ENCODE measurements at regions not wholly inside any gene's neighbourhood (a gene's known extent, or its start where the extent isn't known, plus 50 kb on each side); places are given as distances from the start of the nearest gene placed in this dataset.

DNA sequence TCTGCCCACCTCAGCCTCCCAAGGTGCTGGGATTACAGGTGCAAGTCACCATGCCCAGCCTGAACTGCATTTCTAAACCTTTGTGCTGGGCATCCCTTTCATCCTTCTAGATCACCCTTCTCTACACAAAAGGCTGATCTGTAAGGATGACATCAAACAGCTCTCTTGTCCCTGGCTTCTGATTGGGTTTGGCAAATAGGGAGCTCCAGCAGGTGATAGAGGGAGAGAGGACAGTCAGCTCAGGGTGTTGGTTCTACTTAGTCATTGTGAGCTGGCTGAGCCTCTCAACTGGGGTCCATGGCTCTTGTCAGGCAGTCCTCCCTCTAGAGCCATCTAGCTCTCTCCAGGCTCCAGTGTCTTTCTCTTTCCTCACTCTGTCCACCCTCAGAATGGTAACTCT, 237.6 kb upstream of the JARID2 start:
- TF ChIP-seq EED (IDR thresholded peaks at IDR 0.05; ENCODE audit: low read depth): no peak
- TF ChIP-seq EZH2 (IDR thresholded peaks at IDR 0.05; ENCODE audit: borderline replicate concordance, control insufficient read depth, low read depth, low read length): no peak
- TF ChIP-seq EP300 (IDR thresholded peaks at IDR 0.05; ENCODE audit: borderline replicate concordance in 1 of 2, control insufficient read depth in 1 of 2, low read depth in 2 of 2, low read length in 2 of 2): no peak
- no peak for TF ChIP-seq YY1 (IDR thresholded peaks at IDR 0.05; ENCODE audit: low read depth, low read length)
- TF ChIP-seq, protein P1, sequence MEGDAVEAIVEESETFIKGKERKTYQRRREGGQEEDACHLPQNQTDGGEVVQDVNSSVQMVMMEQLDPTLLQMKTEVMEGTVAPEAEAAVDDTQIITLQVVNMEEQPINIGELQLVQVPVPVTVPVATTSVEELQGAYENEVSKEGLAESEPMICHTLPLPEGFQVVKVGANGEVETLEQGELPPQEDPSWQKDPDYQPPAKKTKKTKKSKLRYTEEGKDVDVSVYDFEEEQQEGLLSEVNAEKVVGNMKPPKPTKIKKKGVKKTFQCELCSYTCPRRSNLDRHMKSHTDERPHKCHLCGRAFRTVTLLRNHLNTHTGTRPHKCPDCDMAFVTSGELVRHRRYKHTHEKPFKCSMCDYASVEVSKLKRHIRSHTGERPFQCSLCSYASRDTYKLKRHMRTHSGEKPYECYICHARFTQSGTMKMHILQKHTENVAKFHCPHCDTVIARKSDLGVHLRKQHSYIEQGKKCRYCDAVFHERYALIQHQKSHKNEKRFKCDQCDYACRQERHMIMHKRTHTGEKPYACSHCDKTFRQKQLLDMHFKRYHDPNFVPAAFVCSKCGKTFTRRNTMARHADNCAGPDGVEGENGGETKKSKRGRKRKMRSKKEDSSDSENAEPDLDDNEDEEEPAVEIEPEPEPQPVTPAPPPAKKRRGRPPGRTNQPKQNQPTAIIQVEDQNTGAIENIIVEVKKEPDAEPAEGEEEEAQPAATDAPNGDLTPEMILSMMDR (IDR thresholded peaks at IDR 0.05 in 2 of 3, conservative IDR thresholded peaks at IDR 0.05 in 1 of 3; ENCODE audit: control insufficient read depth in 2 of 3, extremely low read depth in 1 of 3, insufficient read depth in 1 of 3, low read depth in 3 of 3, low read length in 3 of 3): no peak
- TF ChIP-seq RAD21 (IDR thresholded peaks at IDR 0.05; ENCODE audit: insufficient read depth, low read depth, low read length): no peak
- TF ChIP-seq POLR2A (IDR thresholded peaks at IDR 0.05; ENCODE audit: low read depth, low read length): no peak
- no peak for TF ChIP-seq JUND (IDR thresholded peaks at IDR 0.05; ENCODE audit: low read depth, low read length)

Data from GM12878 (cell line).